MCF 10A (cell line): ENCODE measurements at regions not wholly inside any gene's neighbourhood (a gene's known extent, or its start where the extent isn't known, plus 50 kb on each side); places are given as distances from the start of the nearest gene placed in this dataset.
"Not testable (repeated sequence)": the region's sequence is repeated elsewhere in the genome, so short reads cannot be mapped to it uniquely, and the experiment has no call there.

Experiments used
- BruUV-seq: library from RNA; stranded (reverse); fragments of 400-500 nt; replicated peaks from 2 replicates; lab custom pipeline; 2021; lab: Mats Ljungman, UMichigan
- CTCF ChIA-PET: fragments of 300-600 bp; sonication (Branson Sonifier 250); formaldehyde crosslinking; extraction: SDS; loops from one replicate; lab custom pipeline; 2021; ENCODE audit warnings: antibody characterized with exemption, inconsistent platforms; lab: Yijun Ruan, JAX
- POLR2A ChIA-PET: fragments of 300-600, 350-650 bp; sonication (Branson Sonifier 250); formaldehyde crosslinking; extraction: SDS; loops from one replicate; lab custom pipeline; 2020; ENCODE audit warnings: antibody characterized with exemption, inconsistent platforms; lab: Yijun Ruan, JAX
- DNase-seq: peaks from one replicate; pipeline ENCODE4 v3.0.0-alpha.2; 2018; ENCODE audit not compliant: unreplicated experiment
- H3K27ac Mint-ChIP-seq: one replicate; pipeline ENCODE4 v1.8.0; 2022; ENCODE audit warnings: mild to moderate bottlenecking, low read depth, mixed read lengths; ENCODE audit not compliant: unreplicated experiment
- H3K27me3 Mint-ChIP-seq: one replicate; pipeline ENCODE4 v1.8.0; 2022; ENCODE audit warnings: mixed read lengths; ENCODE audit not compliant: insufficient read depth, unreplicated experiment
- H3K36me3 Mint-ChIP-seq: one replicate; pipeline ENCODE4 v1.8.0; 2022; ENCODE audit warnings: mild to moderate bottlenecking, moderate library complexity, mixed read lengths; ENCODE audit not compliant: insufficient read depth, unreplicated experiment
- H3K4me1 Mint-ChIP-seq: one replicate; pipeline ENCODE4 v1.8.0; 2022; ENCODE audit warnings: mixed read lengths; ENCODE audit not compliant: insufficient read depth, unreplicated experiment
- H3K4me3 Mint-ChIP-seq: one replicate; pipeline ENCODE4 v1.8.0; 2022; ENCODE audit warnings: mild to moderate bottlenecking, moderate library complexity, mixed read lengths; ENCODE audit not compliant: unreplicated experiment
- H3K9me3 Mint-ChIP-seq: one replicate; pipeline ENCODE4 v1.8.0; 2022; ENCODE audit warnings: mixed read lengths; ENCODE audit not compliant: unreplicated experiment
- CTCF ChIP-seq: fragments of 200-600 bp; IDR thresholded peaks from one replicate; pipeline ENCODE4 v1.8.0; 2022; ENCODE audit warnings: antibody characterized with exemption, mild to moderate bottlenecking; ENCODE audit not compliant: unreplicated experiment
- intact Hi-C: fragments of 100-400 bp; cut with micrococcal nuclease; formaldehyde crosslinking; loops from 2 replicates; pipeline ENCODE4 v1.14.1; 2022

DNA sequence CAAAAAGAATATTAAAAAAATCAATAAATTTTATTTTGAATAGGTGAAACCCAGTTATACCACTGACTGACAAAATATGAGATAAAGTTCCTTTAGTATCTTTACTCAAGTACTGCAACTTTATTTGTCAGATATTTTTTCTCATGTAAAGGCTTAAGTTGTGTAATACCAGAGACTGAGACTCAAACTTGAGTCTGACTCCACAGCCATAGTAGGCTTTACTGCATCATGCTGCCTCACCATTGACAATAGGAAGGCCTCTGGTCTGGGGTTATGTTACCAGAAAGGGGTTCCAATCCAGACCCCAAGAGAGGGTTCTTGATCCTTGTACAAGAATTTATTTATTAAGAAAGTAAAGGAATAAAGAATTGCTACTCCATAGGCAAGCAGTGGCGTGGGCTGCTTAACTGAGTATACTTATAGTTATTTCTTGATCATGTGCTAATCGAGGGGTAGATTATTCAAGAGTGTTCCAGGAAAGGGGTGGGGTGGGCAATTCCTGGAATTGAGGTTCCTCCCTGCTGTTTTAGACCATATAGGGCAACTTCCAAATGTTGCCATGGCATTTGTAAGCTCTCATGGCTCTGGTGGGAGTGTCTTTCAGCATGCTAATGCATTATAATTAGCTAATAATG, 187.4 kb upstream of the WSB1 start:
- intact Hi-C loops = no loop called here
- peaks cover 7% of the 10 kb centered on the region for H3K9me3 Mint-ChIP-seq
- no peaks in the 10 kb centered on the region for H3K4me1 Mint-ChIP-seq

DNA sequence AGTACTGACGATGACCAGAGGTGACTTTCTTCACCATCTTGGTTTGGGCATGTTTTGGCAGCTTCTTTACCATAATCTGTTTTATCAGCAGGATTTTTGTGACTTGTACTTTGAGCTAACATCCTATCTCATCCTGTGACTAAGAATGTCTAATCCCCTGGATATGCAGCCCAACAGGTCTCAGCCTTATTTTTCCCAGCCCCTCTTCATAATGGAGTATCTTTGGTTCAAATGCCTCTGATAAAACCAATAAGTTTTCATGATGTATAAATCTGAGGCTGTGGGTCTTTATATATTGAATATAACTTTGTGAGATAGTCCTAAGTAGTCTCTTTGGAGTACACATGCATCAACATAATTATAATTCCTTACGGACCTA, 186.9 kb upstream of the WSB1 start:
- Mint-ChIP-seq H3K9me3 (peaks cover 7% of the 10 kb centered on the region), H3K27ac (no peak overlapping the region), H3K36me3 (no peaks in the 10 kb centered on the region), H3K4me1 (no peaks in the 10 kb centered on the region), H3K27me3 (no peaks in the 10 kb centered on the region), H3K4me3 (no peak overlapping the region)
- CTCF ChIA-PET = no interaction called here
- BruUV-seq = no TSS peak
- no peak for TF ChIP-seq CTCF
- no peak for DNase-seq
- POLR2A ChIA-PET = no interaction called here
- intact Hi-C loops = no loop called here

More for the DNA sequence above, 187.4 kb upstream of the WSB1 start:
- TF ChIP-seq CTCF = no peak
- ChIA-PET CTCF (no interaction called here), POLR2A (no interaction called here)
- DNase-seq = no peak
- H3K36me3 Mint-ChIP-seq = no peaks in the 10 kb centered on the region
- no TSS peak for BruUV-seq
- H3K27ac Mint-ChIP-seq = no peak overlapping the region
- H3K4me3 Mint-ChIP-seq = no peak overlapping the region
- H3K27me3 Mint-ChIP-seq = no peaks in the 10 kb centered on the region

DNA sequence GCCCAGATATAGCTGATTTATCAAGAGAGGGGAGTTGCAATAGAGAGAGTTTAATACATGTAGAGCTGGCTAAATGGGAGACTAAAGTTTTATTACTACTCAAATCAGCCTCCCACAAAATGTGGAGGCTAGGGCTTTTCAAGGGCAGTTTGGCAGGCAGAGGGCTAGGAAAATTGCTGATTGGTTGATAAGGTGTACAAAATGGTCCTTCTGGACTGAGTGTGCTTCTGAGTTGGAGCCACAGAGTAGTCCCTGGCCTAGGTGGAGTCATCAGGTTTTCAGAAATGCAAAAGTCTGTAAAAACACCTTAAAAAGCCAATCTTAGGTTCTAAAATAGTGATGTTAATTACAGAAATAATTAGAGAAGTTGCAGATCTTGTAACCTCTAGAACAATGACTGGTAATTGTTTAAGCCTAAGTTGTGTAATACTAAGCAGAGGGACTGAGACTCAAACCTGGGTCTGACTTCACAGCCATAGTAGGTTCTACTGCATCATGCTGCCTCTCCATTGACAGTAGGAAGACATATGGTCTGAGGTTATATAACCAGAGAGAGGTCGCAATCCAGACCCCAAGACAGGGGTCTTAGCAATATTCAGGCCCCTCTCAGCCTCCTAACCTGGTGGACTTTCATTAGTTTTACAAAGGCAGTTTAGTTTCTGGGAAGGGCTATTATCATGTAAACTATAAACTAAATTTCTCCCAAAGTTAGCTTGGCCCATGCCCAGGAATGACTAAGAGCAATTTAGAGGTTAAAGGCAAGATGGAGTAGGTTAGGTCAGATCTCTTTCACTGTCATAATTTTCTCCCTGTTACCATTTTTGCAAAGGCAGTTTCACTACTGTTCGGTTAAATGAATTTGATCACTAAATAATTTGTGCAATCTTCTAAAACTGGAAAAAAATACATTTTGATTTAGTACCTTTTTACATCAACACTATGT, 186.3 kb upstream of the WSB1 start:
- H3K4me1 Mint-ChIP-seq, H3K36me3 Mint-ChIP-seq, BruUV-seq, intact Hi-C loops, H3K4me3 Mint-ChIP-seq, H3K27me3 Mint-ChIP-seq, DNase-seq, CTCF ChIA-PET, H3K9me3 Mint-ChIP-seq, POLR2A ChIA-PET, H3K27ac Mint-ChIP-seq: not testable (repeated sequence)

- intact Hi-C loops = no loop called here
- no peaks in the 10 kb centered on the region for H3K27me3 Mint-ChIP-seq
- no peak overlapping the region for H3K4me3 Mint-ChIP-seq
- ChIA-PET CTCF (no interaction called here), POLR2A (no interaction called here)
- H3K36me3 Mint-ChIP-seq = no peaks in the 10 kb centered on the region
- H3K27ac Mint-ChIP-seq = no peak overlapping the region
- no peaks in the 10 kb centered on the region for H3K4me1 Mint-ChIP-seq
- DNase-seq = no peak
- BruUV-seq = no TSS peak
- H3K9me3 Mint-ChIP-seq = no peaks in the 10 kb centered on the region
- TF ChIP-seq CTCF = no peak
Observed at GRCh38 chr17:27109346-27109745, 184.6 kb upstream of the WSB1 start.
